Stomach (tissue), 4 donors: ENCODE measurements at regions not wholly inside any gene's neighbourhood (a gene's known extent, or its start where the extent isn't known, plus 50 kb on each side); places are given as distances from the start of the nearest gene placed in this dataset.

Experiments
- POLR2A ChIP-seq, 4 donors: fragments of 450-650 bp; IDR thresholded peaks; one replicate each; pipeline ENCODE4 v1.6.1; 2016; ENCODE audit warnings: antibody characterized with exemption in 4 of 4, control low read depth in 2 of 4, mild to moderate bottlenecking in 1 of 4, moderate library complexity in 1 of 4
- POLR2AphosphoS5 ChIP-seq, 3 donors: sonication (generic); formaldehyde crosslinking; IDR thresholded peaks; one replicate each; pipeline ENCODE4 v1.6.1; 2016; ENCODE audit warnings: antibody characterized with exemption in 3 of 3

- TF ChIP-seq POLR2AphosphoS5 (IDR thresholded peaks at IDR 0.05) (no peak), POLR2A (IDR thresholded peaks at IDR 0.05) (no peak)
These were observed 309.1 kb downstream of the KLF12 start for GRCh38 chr13:73825143-73825542.
